ENCODE measurements at regions not wholly inside any gene's neighbourhood (a gene's known extent, or its start where the extent isn't known, plus 50 kb on each side); places are given as distances from the start of the nearest gene placed in this dataset.

DNA sequence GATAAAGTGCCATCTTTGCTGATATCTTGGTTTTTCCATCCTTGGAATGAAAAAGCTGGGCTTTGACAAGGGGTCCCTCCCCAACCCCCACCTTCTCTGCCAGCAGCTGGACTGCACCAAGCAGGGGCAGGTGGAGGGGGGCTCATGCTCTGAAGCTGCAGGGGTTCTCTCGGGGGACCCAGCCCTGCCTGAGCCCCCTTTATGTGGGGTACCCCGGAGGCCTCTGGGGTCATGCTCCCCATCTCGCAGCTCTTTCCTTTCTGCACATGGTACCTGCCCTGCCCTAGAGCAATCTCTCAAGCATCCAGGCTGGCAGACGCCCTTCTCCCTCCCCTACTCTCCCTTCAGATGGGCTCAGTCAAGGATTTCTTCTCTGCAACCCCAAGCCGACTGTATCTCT, 146.7 kb upstream of the PTPN1 start:
- DNase-seq = no peak

DNA sequence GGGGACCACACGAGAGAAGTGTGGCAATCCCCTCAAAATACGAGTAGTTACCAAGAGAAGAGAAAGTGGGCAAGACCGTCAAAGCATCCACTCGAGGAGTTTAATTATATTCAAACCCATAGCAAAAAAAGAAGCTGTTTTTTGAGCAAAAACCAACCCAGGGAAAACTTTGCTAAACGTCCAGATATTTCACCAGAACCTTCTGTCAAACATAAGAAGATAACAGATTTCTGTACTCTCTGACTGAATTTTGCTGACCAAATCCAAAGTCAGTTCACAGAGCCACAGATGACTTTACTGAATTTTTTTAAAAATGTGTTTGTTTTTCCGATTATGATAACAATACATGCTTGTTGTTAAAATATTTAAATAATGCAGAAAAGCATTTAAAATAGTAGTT, 145.6 kb upstream of the PTPN1 start:
- no peak for DNase-seq

DNA sequence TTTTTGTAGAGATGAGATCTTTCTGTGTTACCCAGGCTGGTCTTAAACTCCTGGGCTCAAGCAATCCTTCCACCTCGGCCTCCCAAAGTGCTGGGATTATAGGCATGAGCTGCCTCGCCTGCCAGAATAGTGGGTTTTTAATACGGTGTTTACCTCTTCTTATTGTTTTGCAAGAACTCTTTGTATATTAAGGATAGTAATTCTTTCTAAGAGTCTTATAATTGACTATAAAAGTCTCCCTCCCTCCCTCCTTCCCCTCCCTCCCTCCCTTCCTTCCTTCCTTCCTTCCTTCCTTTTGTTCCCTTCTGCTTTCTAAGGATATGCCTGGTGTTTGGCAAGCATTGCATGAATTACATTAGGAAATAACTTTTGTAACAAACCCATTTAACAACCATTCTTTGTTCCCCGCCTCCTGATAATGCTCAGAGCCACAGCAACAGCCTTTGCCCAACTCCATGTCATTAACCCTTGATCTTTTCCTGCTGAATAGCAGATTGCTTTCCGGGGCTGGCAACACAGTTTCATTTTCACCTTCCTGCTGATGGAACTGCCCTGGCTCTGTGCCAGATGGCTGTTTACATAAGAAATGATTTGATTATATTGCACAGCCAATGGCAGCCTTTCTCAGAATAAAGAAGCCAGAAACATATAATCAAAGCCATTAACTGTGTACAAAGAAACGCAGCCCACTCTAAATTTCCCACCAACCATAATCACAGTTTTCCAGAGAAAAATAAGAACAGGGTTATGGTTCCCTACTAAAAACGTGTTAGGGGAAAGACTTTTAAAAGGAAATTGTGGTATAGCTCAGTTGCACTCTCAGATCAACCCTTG, 143.7 kb upstream of the PTPN1 start:
- peak; percentile 90 for DNase-seq

DNA sequence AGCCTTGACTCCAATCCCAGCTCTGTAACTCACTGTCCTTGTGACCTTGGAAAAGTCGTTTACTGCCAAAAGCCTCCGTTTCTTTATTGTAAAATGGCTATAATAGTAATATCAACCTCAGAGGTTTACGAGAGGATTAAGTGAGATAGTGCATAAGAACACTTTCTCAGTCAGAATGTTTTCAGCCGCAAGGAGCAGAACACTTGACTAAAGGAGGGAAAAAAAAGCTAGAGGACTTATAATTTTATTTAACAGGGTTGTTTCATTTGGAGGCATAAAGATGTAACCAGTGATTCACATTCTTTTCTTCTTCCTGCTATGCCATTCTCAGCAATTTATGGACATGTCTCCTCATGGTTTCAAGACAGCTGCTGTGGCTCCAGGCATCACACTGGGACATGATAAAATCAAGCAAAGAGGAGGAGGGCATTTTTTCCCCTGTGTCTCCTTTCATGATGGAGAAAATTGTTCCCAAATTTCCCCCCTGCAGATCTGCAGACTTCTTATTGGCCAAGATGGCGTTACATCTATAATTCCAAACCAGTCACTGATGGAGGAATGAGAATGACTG, 143.0 kb upstream of the PTPN1 start:
- no peak for DNase-seq

DNA sequence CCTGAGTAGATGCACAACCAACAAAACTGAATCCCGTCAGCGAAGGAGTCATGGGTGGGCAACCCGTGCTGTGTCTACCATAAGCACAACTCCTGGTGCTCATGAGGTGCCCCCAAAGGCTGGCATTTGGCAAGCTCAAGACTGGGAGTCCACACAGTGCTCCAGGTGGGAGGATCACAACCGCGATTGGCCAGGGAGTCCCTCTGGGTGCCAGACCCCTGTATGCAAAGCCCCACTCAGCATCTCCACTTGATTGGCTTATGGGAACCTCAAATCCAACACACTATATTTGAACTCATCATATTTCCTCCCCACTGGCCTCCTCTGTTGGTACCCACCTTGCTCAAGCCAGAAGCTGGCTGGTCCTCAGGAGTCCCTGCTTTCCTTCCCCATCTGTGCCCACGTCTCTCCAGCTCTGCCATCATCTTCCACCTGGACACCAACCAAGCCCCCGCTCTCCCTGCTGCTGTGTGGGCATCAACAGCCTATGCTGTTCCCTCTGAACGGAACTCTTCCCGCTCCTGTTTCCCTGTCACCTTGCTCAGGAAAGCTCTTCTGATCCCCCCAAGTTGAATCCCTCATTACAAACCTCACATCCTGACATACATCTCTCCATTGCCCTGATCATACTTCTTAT, 142.3 kb upstream of the PTPN1 start:
- no peak for DNase-seq

DNA sequence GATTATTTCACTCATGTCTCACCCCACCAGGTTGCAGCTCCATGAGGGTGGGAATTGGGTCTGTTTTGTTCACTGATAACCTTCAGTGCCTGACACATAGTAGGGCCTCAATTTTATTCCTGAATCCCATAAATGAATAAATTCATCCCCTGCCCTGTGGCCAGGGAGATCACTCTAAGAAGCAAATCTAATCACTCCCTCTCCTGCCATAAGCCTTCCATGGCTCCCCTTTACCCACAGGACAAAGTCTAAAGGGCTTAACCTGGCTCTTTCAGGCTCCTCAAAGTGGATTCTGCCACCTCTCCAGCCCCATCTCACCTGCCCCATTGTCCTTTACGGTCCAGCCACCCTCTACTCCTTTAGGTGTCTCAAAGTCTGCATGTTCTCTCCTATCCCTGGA, 141.8 kb upstream of the PTPN1 start:
- no peak for DNase-seq

DNA sequence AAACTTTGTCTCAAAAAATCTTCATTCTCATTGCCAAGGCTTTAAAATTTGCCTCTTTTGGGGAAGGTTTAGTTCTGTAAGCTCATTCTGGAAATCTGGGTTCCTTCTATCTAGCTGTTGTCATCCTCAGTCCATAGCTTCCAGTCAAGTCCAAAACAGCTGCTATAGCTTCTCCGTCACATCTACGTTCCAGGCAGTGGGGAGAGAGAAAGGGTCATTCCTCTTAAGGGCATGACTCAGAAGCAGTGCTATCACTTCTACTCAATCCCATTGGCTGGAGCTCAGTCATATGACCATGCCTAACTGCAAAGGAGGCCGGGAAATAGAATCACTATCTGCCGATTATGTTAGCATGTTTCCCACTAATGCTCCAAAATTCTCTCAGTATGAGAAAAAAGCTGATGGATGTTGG, 141.4 kb upstream of the PTPN1 start:
- DNase-seq = no peak

DNA sequence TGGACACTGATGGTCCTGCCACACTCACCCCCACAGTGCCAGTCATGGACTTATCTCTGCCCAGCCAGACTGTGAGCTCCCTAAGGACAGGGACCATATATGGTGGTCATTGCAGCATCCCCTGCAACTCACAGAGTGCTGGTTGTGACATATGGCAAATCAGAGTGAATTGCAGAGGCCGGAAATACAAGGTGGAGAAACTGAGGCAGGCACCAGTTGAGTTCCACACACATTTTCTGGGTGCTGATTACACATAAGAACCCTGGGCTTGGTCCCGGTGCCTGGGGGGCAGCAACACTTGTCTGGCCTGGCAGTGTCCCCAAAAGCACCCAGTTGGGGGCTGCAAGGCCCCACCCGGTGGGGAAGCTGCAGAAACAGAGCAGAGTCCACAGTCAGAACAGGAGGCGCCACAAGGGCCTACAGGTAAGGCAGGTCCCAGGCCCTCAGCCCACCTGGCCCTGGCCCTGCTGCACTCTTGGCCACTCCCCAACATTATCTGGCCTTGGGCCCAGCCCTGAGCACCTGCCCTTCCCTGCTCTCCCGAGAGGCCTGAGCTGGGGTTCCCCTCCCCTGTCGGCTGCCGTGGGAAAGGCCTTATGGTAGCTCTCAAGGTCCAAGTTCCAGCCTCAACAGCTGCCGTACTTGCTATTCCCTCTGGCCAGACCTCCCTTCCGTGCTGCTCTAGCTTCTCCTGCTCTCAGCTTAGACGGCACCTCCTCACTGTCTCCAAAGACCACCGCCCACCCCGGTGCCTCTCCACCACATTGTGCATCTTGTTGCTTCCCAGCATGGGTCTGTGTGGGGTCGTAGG, 140.8 kb upstream of the PTPN1 start:
- DNase-seq = no peak

DNA sequence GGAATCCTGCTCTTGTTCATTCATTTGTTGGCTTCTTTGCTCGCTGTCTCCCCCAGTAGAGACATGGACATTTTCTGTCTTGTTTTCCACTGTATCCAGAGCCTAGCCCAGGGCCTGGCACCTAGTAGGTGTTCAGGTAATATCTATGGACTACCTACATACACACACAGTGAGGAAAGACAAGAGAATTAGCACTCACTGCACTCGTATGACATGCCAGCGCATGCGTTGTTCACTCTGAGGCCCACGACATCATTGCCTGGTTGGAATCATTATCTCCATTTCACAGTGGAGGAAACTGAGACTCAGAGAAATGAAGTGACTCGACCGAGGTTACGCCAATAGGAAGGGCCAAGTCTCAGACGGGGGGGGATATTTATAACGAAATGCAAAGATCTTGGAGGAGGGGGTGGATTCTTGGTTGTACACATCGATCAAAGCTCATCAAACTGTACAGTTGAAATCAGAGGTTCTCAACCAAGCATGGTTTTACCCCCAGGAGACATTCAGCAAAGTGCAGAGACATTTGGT, 140.1 kb upstream of the PTPN1 start:
- no peak for DNase-seq

DNA sequence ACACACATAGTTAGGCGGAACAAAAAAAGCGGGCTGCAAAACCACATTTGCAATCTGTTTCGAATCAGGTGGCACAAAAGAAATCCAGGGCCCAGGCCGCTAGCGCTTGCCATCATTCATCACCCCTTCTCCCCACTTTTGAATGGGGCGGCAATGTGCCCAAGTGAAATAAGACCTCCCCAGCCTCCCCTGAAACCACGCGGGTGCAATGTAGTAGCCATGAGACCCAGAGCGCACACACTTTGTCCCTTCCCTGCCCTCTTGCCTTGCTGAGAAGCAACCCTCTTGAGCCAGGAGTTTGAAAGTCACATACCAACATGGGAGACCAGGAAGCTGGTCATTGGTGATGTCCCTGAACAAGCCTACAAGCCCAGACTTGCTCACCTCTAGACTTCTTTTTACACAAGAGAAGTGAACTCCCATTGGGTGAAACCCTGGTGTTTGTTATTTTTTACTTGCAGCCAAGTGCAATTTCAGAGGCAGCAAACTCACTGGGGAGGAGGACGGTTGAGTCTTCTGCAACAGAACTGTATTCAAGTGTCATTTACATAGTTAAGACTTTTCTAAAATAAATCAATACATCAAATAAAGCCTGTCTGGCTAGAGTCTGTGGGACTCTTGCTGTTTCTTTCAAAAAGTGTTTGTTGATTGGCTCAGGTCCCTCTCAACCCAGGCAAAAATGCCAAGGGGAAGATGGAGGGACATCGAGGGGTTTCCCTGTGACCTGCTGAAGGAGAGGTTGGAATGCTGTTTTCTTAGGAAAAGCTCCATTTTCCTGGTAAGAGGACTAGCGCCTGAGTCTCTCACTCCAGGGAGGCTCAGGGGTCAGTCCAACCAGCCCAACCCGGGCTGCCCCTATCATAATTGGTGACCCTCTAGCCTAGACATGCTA, 138.1 kb upstream of the PTPN1 start:
- no peak for DNase-seq

DNA sequence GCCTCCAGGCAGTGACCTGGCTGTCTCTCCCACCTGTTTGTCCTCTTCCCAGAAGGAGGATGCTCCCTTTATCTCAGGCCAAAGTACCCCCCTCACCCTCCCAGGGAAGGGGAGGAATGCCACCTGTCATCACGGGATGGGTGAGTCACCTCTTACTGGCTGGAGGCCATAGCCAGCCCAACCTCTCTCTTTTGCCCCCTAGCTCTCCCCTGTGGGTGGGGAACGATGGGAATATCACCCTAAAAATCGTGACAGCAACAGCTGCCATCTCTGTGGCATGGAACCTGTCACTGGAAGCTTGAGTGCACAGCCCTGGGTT, 137.5 kb upstream of the PTPN1 start:
- no peak for DNase-seq

DNA sequence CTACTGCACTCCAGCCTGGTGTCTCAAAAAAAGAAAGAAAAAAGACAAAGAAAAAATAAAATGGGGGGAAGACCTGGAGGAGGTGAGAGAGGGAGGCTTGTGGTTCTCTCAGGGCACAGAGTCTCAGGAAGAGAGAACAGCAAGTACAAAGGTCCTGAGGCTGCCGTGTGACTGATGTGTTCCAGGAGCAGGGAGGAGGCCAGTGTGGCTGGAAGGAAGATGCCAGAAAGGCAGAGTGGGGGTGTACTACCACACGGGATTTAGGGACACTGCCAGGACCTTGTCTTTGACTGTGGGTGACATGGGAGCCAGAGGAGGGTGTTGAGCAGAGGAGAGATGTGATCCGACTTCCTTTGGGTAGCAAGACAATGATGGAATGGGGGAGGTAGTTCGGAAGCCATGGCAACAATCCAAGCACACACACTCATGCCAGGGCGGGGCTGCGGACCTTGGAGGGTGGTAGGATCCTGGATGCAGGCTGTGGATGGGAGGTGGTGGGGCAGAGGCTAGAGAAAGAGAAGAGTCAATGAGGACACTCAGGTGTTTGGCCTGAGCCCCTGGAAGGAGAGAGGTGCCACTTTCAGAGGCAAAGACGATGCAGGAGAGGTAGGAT, 136.4 kb upstream of the PTPN1 start:
- no peak for DNase-seq

DNA sequence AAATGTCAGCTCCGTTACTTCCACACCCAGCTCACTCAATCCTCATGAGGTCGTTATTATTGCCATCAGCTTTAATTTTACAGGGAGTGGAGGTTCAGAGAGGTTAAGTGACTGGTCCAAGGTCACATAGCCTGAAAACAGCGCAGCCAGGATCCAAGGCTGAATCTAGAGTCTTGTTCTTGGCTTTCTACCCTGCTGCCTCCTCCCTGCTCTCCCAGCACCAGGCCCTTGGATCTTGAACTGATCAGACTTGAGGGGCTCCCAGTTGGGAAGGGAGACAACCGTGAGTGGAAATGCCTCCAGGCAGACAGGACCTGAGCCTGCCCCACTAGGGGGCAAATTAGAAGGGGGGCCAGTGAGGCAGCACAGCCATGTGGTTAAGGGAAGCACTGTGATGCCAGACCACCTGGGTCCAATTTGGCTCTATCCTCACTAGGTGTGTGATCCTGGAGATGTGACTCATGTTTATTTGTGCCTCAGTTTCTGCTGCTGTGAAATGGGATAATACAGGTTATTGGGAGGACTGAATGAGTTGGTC, 135.6 kb upstream of the PTPN1 start:
- no peak for DNase-seq

DNA sequence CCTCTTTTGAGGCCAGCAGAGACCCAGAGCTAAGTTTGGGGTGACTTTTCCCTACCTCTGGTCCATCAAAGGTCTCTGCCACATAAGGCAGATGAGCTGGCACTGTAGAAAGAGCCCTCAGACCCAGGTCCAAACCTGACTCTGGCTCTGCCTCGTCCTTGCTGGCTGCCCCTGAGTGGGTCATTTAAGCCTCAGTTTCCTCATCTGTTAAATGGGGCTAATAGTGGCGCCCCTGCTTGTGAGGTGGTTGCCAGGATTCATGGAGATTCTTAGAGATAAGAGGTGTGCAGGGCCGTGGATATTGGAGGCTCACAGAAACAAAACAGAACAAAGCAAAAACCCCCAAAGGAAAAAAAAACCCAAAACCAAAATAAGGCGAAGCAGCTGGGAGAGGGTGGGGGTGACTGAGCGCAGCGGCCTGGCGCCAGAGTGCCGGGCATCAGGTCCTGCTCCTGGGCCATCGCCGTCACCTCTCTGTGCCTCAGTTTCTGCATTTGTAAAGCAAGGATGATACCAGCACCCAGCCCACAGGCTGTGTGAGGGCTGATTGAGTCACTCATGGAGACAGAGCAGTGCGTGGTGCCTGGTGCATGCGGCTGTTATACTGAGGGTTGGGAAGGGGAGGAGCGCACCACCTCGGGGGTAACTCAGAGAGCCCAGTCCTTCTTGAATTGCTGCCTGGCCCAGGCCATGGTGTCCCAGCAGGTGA, 133.8 kb upstream of the PTPN1 start:
- DNase-seq = no peak

DNA sequence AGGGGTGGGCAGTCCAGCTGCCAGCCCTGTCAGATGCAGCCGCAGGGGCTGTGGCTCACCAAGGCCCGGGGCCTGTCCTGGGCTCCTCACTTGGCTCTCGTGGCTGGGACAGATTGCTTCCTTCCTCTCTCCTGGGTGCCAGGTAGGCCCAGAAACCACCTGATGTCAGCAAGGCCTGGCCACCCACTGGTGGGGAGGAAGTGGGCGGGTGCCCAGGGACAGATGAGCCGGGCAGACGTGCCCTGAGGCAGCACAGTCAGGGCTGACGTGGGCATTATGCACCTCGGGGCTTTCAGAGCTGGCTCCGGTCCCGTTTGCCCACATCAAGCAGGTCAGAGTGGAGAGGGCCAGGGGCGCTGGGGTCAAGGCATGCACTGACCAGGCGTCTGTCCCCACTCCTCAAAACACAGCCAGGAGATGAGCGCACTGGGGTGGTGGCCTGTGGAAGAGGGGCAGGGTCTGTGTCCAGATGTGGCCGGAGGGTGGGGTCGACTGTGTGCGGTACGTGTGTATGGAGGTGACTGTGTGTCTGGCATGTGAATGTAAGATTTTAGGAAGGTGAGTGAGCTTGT, 133.2 kb upstream of the PTPN1 start:
- DNase-seq = no peak

DNA sequence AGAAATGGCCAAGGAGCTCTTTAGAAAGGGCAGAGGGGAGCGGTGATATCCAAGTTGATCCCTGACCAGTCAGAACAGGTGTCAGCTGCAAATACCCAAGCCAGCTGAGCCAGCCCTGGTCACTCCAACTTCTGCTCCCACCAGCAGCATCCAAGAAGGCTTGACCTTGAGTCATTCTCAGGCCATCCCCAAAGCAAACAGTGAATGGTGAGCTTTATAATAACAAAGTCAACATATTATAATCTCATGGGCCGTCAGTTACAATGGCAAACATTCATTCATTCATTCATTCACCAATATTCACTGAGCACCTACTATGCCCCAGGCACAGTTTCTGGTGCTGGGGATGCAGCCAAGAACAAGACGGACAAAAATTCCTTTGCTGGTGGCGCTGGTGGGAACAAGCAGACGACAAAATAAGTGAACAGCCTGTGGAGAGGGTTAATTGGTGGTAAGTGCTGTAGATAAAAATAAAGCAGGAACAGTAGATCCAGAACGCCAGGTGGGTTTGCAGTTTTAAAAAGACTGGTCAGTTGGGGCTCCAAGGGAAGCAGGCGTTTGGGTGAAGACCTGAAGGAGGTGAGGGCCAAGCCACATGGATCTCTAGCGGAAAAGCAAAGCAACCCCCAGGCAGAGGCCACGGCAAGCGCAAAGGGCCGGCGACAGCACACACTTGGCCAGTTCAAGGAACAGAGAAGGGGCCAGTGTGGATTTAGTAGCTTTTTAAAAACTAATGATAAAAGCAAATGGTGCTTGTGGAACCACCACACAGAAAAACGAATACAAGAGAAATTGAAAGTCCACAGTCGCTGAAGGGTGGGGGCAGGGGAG, 131.8 kb upstream of the PTPN1 start:
- no peak for DNase-seq

DNA sequence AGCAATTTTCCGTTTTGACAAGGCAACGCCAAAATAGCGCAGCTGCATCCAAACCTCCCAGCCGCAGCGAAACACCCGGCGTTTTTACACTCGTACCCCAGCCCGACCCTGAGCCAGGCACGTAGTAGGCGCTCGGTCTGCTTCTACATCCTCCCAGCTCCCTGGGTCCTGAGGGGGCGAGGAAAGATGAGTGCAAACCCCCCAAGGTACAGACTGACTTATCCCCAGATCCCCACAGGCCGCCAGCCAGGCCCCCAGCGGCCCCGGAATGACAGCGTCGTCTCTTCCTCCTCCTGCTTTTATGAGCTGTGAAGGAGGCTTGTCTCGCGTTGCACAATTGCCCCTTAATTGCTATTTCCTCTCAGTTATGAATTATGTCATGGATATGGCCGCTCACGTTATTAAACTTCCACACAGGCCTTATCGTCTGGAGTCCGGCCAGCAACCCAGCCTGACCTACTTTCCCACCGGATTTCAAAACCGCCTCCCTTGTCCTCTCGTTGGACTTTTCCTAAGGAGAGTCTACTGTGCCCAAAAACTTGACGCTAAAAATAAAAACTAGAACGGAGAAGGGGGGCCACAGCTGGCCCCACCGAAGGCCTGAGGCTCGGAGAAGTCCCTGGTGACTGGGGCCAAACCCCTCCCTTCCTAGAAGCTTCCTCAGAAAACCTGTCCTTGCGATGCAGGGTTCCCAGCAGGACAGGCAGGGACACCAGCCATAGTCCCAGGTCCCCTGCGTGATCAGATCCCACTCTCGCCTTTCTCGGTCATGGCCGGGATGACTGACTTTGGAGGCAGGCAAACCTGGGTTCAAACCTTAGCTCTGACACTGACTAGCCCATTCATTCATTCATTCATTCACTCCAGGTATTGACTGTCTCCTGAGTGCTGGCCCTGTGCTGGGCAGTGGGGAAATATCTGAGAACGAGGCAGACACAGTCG, 130.9 kb upstream of the PTPN1 start:
- no peak for DNase-seq

DNA sequence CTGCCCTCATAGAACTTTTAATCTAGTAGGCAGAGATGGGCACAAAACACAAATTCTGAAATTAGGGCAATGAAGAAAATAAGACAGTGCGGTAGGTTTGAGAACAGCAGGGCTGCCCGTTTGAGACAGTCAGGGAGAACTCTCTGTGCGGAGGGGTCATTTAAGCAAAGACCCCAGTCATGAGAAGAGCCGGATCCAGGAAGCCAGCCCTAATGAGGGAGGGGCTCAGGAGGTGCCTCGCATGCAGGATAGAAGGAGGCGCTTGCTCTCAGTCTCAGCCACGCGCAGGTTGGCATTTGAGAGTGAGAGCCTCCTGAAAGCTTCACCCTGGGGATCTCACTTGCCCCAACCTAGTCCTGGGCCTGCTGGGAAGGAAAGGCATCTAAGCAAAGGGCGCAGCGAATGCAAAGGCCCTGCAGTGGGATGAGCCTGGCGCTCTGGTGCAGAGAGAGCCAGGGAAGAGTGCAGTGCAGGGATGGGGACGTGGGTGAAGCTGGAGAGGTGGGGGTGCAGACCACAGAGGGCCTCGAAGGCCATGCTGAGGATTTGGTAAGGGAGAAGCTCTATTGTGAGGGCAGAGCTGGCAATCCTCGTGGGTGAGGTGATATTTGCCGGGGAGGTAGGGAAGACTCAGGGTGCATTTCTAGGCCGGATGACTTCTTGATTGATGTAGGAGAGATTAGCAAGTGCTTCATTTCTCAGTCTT, 130.0 kb upstream of the PTPN1 start:
- no peak for DNase-seq
